ENCODE measurements at regions not wholly inside any gene's neighbourhood (a gene's known extent, or its start where the extent isn't known, plus 50 kb on each side); places are given as distances from the start of the nearest gene placed in this dataset.
A peak's percentile ranks its signal among the peaks of the same experiment; 100 is the strongest.
"Not testable (repeated sequence)": the region's sequence is repeated elsewhere in the genome, so short reads cannot be mapped to it uniquely, and the experiment has no call there.

DNA sequence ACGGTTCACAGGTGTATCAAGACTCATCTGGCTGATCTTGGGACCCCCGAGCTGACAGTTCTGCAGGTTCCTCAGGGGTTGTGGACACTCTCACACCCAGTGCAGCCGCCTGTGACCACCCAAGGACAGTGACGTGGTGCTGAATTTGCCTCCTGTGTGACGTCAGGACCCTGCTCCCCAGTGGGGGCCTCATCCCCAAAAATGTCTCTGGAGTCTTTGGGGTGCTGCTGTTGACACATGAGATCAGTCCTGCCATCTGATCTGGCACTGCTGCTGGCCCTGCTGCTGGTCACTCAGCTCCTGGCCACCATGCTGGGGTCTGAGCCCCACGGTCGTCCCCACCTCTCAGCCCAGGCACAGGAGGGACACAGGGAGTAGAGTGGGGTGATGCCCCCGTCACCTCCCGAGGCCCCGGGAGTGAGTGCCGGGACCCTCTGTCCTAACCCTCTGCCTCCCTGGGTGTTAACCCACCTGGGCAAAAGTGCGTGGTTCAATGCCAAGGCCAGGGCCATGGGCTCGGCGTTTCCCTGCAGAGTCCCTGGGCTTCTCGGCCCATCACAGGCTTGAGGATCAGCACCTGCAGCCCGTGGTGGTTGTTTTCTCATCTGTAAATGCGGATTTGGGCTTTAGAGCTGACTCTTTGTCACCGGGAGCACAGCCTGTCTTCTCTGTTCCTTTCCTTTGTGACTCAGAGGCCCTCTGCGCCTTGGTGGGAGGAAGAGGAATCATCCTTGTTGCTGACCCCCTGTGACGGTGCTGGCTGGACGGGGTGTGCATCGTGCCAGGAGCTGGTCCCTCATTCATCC is 366.0 kb upstream of the SFSWAP start:
- DNase-seq: not testable (repeated sequence)

DNA sequence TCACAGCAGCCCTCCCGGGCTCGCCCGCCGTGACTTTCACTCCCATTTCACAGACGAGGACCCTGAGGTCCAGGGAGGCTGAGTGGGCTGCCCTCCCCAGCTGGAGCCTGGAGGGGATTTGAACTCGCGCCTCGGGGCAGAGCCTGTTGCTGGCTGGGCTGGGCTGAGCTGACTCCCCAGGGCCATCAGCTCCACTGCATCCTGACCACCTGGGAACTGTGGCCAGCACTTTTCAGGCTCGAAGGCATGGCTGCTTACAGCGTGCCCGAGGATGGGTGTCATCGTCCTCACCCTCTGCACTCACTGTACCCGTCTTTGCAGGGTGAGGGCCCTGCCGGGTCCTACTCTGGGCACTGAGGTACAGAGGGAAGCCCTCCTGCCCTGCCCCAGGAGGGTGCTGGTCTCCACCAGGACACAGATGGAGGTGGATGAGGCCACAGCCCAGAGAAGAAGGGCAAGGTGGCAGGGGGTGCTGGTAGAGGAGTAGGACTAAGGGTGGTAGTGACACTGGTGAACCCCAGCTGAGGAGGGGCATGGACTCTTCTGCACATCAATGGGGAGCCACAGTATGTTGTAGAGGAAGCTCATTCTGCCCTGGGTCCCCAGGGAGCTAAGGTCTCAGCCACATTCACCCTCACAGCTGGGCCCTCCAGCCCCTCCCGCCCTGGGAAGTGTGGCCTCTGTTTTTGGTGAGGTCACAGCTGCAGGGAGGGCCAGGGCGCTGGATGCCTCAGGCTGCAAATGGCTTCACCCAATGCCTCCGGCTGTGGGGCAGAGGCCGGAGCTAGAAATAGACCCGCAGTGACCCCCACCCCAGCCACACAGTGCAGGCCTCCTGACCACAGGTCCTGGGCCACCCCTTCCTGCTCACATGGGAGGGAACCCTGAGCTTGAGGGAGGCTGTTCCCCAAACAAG is 365.1 kb upstream of the SFSWAP start:
- no peak for DNase-seq

GRCh38 chr12:131346555-131347344 is 364.1 kb upstream of the SFSWAP start:
- DNase-seq: no peak

- no peak for DNase-seq
These were observed 363.6 kb upstream of the SFSWAP start for GRCh38 chr12:131347345-131347714.

GRCh38 chr12:131347732-131348131 is 363.2 kb upstream of the SFSWAP start:
- no peak for DNase-seq

DNA sequence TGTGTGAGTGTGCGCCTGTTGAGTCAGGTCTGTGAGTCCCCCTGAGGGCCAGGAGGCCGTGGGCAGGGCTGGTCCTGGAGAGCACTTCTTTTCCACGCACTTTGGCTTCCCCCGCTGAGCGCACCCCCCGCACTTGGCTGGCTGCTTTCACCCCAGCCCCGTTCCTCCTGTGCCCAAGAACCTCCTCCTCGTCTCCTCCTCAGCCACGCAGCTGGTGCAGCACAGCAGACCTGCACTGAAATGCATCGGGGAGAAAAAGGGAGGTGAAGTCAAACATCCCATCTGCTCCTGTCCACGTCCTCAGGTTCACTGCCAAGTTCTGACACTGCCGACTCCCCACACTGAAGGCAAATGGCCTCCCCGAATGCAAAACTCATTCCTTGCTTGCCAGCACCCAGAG is 362.7 kb upstream of the SFSWAP start:
- peak in 1 of 14 donors; percentile 3 for DNase-seq

DNA sequence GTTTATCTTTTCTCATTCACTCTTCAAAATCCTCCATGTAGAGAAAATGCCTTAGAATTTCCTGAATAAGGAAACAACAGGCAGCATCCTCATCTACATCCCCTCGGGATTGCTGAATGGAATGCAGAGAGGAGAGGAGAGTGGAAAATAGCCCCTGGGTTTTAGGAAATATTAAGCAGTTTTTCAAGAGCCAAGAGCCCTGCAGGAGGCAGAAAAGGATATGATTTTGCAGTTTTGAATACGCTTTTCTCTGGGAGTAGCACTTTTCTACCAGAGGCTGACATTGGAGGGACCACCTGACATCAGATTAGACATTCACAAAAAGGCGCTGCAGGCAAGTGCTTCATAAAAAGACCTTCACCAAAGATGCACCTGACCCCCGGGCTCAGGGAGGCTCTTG is 362.2 kb upstream of the SFSWAP start:
- DNase-seq: no peak

- no peak for DNase-seq
These were observed 361.3 kb upstream of the SFSWAP start for GRCh38 chr12:131349397-131350127.

DNA sequence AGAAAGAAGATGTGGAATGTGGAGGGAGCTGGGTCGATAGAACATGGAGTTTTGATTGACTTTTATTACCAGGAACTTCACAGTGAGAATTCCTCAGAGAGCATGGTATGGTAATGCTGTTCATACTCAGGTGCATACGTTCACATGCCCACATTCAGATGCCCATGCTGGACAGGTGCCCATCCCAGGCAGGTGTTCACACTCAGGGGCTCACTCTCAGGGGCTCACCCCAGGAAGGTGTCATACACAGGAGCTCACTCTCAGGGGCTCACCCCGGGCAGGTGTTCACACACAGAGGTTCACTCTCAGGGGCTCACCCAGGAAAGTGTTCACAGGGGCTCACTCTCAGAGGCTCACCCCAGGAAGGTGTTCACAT is 360.0 kb upstream of the SFSWAP start:
- no peak for DNase-seq

- no peak for DNase-seq
These were observed 359.4 kb upstream of the SFSWAP start for GRCh38 chr12:131351319-131352028.

DNA sequence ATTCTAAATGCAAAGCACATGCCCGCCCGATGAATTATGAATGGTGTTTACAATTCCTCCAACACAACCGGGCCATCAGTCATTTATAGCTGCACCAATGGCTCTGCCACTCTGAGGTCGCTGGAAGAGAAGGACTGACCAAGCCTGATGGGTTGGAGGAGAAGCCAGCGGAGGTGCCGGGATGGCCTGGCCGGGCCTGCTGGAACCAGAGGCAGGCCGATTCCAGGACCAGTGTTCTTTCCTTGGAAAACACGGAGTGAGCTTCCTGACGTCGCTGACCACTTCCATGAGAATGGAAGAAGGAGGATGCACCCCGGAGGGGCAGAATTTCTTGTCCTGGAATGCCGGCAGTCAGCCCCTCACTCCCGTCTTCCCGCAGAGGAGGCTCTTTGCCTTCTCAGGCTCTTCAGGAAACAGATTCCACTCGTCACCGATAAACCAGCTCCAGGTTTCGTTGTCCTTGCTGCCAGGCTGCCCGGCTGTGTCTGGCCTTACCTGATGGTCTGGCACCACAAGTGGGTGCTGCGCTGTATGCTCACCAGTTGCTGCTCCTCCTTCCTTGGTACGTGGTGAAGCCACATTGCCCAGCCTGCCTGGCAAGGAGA is 358.5 kb upstream of the SFSWAP start:
- no peak for DNase-seq

DNA sequence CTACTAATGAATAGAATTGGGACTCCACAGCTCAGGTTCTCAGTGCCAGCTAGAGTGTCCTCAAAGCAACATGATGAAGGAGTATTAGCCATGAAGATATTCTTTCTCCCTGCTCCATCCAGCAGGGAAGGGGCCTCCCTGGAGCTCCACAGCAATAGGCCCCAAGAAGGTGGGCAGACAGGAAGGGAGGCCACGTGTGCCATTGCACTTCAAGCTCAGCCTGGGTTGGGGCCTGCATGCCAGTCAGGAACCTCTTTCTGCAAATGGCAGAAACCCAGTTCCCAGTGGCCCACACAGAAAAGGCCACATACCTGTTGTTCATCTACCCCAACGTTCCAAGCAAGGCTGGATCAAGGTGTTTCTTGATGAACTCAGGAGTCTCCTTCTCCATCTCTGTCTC is 357.5 kb upstream of the SFSWAP start:
- DNase-seq: no peak

- no peak for DNase-seq
These were observed 357.1 kb upstream of the SFSWAP start for GRCh38 chr12:131353826-131354225.

DNA sequence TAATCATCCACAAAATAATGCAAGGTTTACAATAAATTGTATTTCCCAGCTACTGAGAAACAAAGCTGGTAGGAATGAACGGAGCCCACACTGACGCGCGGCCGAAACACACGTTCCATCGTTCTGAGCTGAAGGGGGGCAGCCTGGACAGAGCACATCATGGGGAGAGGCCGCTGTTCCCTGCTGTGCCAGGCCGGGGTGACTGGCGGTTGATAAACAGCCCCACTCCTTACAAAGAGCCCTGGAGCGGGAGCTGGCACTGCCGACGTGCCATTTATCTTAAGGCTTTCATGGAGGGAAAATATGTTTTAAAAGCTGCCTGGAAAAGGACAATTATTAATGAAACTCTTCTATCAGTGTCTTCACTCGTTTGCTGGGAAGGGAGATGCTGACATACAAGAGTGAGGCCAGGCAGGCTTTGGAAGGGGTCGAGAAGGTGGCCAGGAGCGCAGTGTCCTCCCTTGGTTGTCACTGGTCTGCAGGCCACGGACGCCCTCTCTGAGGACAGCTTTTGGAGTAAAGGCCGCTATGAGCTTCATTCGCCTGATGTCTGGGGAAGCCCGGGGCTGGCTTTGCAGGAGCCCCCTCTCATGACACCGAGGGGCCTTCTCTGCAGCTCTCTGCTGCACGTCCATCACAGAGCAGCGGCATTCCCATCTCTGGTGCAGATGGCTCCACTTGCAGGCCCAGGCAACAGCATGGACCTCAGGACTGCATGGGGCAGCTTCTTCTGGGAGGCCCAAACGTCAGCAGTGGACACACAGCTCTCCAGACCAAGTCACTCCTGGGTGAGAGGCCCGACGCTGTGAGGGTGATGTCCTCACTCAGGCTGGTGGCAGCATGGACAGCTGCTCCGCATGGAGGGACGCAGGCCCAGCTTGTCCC is 355.3 kb upstream of the SFSWAP start:
- DNase-seq: no peak

- no peak for DNase-seq
These were observed 354.3 kb upstream of the SFSWAP start for GRCh38 chr12:131356485-131357184.

GRCh38 chr12:131357185-131357747 is 353.6 kb upstream of the SFSWAP start:
- no peak for DNase-seq

- no peak for DNase-seq
These were observed 353.0 kb upstream of the SFSWAP start for GRCh38 chr12:131357920-131358319.

GRCh38 chr12:131362291-131363211 is 348.3 kb upstream of the SFSWAP start:
- DNase-seq: no peak

All from C1 segment of cervical spinal cord (tissue), 14 donors.